NT2/D1 (cell line): ENCODE measurements at regions not wholly inside any gene's neighbourhood (a gene's known extent, or its start where the extent isn't known, plus 50 kb on each side); places are given as distances from the start of the nearest gene placed in this dataset.

Source experiments
- SUZ12 ChIP-seq: IDR thresholded peaks from 2 replicates; pipeline ENCODE4 v1.6.1; 2011; ENCODE audit not compliant: insufficient read length, insufficient read depth; ENCODE audit errors: extremely low read depth
- YY1 ChIP-seq: IDR thresholded peaks from 2 replicates; pipeline ENCODE4 v1.6.1; 2011; ENCODE audit not compliant: insufficient read length, insufficient read depth

DNA sequence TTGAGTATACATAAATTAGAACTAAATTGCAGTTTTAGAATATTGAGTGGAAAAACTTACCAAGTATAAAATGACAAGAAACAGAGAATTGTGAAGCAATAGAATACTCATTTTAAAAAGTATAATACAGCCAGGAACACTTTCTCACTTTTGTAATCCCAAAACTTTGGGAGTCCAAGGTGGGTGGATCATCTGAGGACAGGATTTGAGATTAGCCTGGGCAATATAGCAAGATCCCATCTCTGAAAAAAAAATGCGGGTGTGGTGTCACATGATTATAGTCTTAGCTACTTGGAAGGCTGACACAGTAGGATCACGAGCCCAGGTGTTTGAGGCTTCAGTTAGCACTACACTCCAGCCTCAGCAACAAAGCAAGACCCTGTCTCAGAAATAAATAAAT is 440.9 kb upstream of the POT1 start:
- no peak for TF ChIP-seq SUZ12
- TF ChIP-seq YY1: no peak
